ES-I3 (cell line): ENCODE measurements at regions not wholly inside any gene's neighbourhood (a gene's known extent, or its start where the extent isn't known, plus 50 kb on each side); places are given as distances from the start of the nearest gene placed in this dataset.
"Not testable (repeated sequence)": the region's sequence is repeated elsewhere in the genome, so short reads cannot be mapped to it uniquely, and the experiment has no call there.

Experiments used
- H3K36me3 ChIP-seq: 2 replicates; pipeline ENCODE4 v1.6.1; 2013; ENCODE audit warnings: mild to moderate bottlenecking, low read length, control low read depth, moderate library complexity; ENCODE audit not compliant: insufficient read depth
- H3K4me1 ChIP-seq: 2 replicates; pipeline ENCODE4 v1.6.1; 2013; ENCODE audit warnings: mild to moderate bottlenecking, control low read depth, low read length; ENCODE audit not compliant: insufficient read depth
- H3K9ac ChIP-seq: 2 replicates; pipeline ENCODE4 v1.6.1; 2013; ENCODE audit warnings: low read depth, mild to moderate bottlenecking, low read length, moderate library complexity
- H3K9me3 ChIP-seq: 2 replicates; pipeline ENCODE4 v1.6.1; 2013; ENCODE audit warnings: mild to moderate bottlenecking, low read length, moderate library complexity; ENCODE audit not compliant: control insufficient read depth, insufficient read depth

- Histone ChIP-seq H3K4me1 (no peaks in the 10 kb centered on the region), H3K9ac (no peak overlapping the region), H3K36me3 (no peaks in the 10 kb centered on the region), H3K9me3 (no peaks in the 10 kb centered on the region)
Measured at GRCh38 chr18:71250191-71250590, 961.3 kb downstream of the SOCS6 start.

GRCh38 chr18:71249791-71250190, 960.9 kb downstream of the SOCS6 start:
- Histone ChIP-seq H3K9me3 (no peaks in the 10 kb centered on the region), H3K9ac (no peak overlapping the region), H3K36me3 (no peaks in the 10 kb centered on the region), H3K4me1 (no peaks in the 10 kb centered on the region)

- H3K9ac ChIP-seq: no peak overlapping the region
- H3K36me3 ChIP-seq: no peaks in the 10 kb centered on the region
- H3K4me1 ChIP-seq: no peaks in the 10 kb centered on the region
- no peaks in the 10 kb centered on the region for H3K9me3 ChIP-seq
Measured at GRCh38 chr18:71242981-71243380, 954.1 kb downstream of the SOCS6 start.

- Histone ChIP-seq H3K4me1 (no peaks in the 10 kb centered on the region), H3K36me3 (no peaks in the 10 kb centered on the region), H3K9ac (no peak overlapping the region), H3K9me3 (no peaks in the 10 kb centered on the region)
Measured at GRCh38 chr18:71238974-71239624, 950.3 kb downstream of the SOCS6 start.

GRCh38 chr18:71237641-71238040, 948.8 kb downstream of the SOCS6 start:
- H3K4me1 ChIP-seq: no peaks in the 10 kb centered on the region
- no peaks in the 10 kb centered on the region for H3K9me3 ChIP-seq
- no peaks in the 10 kb centered on the region for H3K36me3 ChIP-seq
- no peak overlapping the region for H3K9ac ChIP-seq

GRCh38 chr18:71233177-71233576, 944.3 kb downstream of the SOCS6 start:
- Histone ChIP-seq H3K4me1 (no peaks in the 10 kb centered on the region), H3K36me3 (no peaks in the 10 kb centered on the region), H3K9me3 (no peaks in the 10 kb centered on the region), H3K9ac (no peak overlapping the region)

- Histone ChIP-seq H3K4me1 (no peaks in the 10 kb centered on the region), H3K36me3 (no peaks in the 10 kb centered on the region), H3K9me3 (peaks cover 2% of the 10 kb centered on the region; the same call in 1 of the 2 replicates), H3K9ac (no peak overlapping the region)
Measured at GRCh38 chr18:71223486-71223885, 934.6 kb downstream of the SOCS6 start.

GRCh38 chr18:71221405-71221804, 932.6 kb downstream of the SOCS6 start:
- H3K9me3 ChIP-seq: peaks cover 2% of the 10 kb centered on the region; the same call in 1 of the 2 replicates
- no peaks in the 10 kb centered on the region for H3K36me3 ChIP-seq
- no peaks in the 10 kb centered on the region for H3K4me1 ChIP-seq
- no peak overlapping the region for H3K9ac ChIP-seq

GRCh38 chr18:71212739-71213138, 923.9 kb downstream of the SOCS6 start:
- not testable (repeated sequence) for H3K36me3 ChIP-seq, H3K9me3 ChIP-seq, H3K4me1 ChIP-seq
- peak overlapping the region; percentile 36; the same call in 1 of the 2 replicates for H3K9ac ChIP-seq

GRCh38 chr18:71212222-71212621, 923.4 kb downstream of the SOCS6 start:
- H3K9me3 ChIP-seq: no peaks in the 10 kb centered on the region
- no peaks in the 10 kb centered on the region for H3K36me3 ChIP-seq
- H3K4me1 ChIP-seq: no peaks in the 10 kb centered on the region
- H3K9ac ChIP-seq: no peak overlapping the region; the same call in 1 of the 2 replicates

- no peak overlapping the region for H3K9ac ChIP-seq
- no peaks in the 10 kb centered on the region for H3K36me3 ChIP-seq
- no peaks in the 10 kb centered on the region for H3K4me1 ChIP-seq
- no peaks in the 10 kb centered on the region for H3K9me3 ChIP-seq
Measured at GRCh38 chr18:71209944-71210343, 921.1 kb downstream of the SOCS6 start.

GRCh38 chr18:71194438-71194837, 905.6 kb downstream of the SOCS6 start:
- Histone ChIP-seq H3K36me3 (no peaks in the 10 kb centered on the region), H3K4me1 (no peaks in the 10 kb centered on the region), H3K9me3 (no peaks in the 10 kb centered on the region), H3K9ac (no peak overlapping the region)

GRCh38 chr18:71189581-71189980, 900.7 kb downstream of the SOCS6 start:
- Histone ChIP-seq H3K4me1 (no peaks in the 10 kb centered on the region), H3K9me3 (no peaks in the 10 kb centered on the region), H3K36me3 (no peaks in the 10 kb centered on the region)

GRCh38 chr18:71168557-71169145, 879.8 kb downstream of the SOCS6 start:
- Histone ChIP-seq H3K36me3 (no peaks in the 10 kb centered on the region), H3K9ac (no peak overlapping the region), H3K4me1 (no peaks in the 10 kb centered on the region), H3K9me3 (no peaks in the 10 kb centered on the region)

More at GRCh38 chr18:71189581-71189980, 900.7 kb downstream of the SOCS6 start:
- H3K9ac ChIP-seq: no peak overlapping the region

GRCh38 chr18:71136487-71136886, 847.6 kb downstream of the SOCS6 start:
- no peak overlapping the region for H3K9ac ChIP-seq
- no peaks in the 10 kb centered on the region for H3K4me1 ChIP-seq
- no peaks in the 10 kb centered on the region for H3K9me3 ChIP-seq
- H3K36me3 ChIP-seq: no peaks in the 10 kb centered on the region
